ENCODE measurements at regions not wholly inside any gene's neighbourhood (a gene's known extent, or its start where the extent isn't known, plus 50 kb on each side); places are given as distances from the start of the nearest gene placed in this dataset.

- peaks cover 3% of the 10 kb centered on the region for H3K27me3 Mint-ChIP-seq (ENCODE audit: insufficient read depth, low read depth, poor library complexity)
- ATAC-seq (no peak), DNase-seq (ENCODE audit: low spot score) (no peak)
- TF ChIP-seq, protein P1, sequence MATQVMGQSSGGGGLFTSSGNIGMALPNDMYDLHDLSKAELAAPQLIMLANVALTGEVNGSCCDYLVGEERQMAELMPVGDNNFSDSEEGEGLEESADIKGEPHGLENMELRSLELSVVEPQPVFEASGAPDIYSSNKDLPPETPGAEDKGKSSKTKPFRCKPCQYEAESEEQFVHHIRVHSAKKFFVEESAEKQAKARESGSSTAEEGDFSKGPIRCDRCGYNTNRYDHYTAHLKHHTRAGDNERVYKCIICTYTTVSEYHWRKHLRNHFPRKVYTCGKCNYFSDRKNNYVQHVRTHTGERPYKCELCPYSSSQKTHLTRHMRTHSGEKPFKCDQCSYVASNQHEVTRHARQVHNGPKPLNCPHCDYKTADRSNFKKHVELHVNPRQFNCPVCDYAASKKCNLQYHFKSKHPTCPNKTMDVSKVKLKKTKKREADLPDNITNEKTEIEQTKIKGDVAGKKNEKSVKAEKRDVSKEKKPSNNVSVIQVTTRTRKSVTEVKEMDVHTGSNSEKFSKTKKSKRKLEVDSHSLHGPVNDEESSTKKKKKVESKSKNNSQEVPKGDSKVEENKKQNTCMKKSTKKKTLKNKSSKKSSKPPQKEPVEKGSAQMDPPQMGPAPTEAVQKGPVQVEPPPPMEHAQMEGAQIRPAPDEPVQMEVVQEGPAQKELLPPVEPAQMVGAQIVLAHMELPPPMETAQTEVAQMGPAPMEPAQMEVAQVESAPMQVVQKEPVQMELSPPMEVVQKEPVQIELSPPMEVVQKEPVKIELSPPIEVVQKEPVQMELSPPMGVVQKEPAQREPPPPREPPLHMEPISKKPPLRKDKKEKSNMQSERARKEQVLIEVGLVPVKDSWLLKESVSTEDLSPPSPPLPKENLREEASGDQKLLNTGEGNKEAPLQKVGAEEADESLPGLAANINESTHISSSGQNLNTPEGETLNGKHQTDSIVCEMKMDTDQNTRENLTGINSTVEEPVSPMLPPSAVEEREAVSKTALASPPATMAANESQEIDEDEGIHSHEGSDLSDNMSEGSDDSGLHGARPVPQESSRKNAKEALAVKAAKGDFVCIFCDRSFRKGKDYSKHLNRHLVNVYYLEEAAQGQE (IDR thresholded peaks at IDR 0.05; ENCODE audit: unreplicated experiment), result no peak
- TF ChIP-seq STAT1 (IDR thresholded peaks at IDR 0.05; ENCODE audit: unreplicated experiment) (no peak), CREB1 (CRISPR knock-in tag; IDR thresholded peaks at IDR 0.05; ENCODE audit: low read depth) (no peak), JUNB (IDR thresholded peaks at IDR 0.05; ENCODE audit: unreplicated experiment) (no peak), EZH2 (IDR thresholded peaks at IDR 0.05; ENCODE audit: low read depth, unreplicated experiment) (no peak), ZNF331 (CRISPR knock-in tag; IDR thresholded peaks at IDR 0.05; ENCODE audit: low read depth) (no peak), POLR2AphosphoS5 (IDR thresholded peaks at IDR 0.05; ENCODE audit: low read depth) (no peak), NANOG (IDR thresholded peaks at IDR 0.05; ENCODE audit: borderline replicate concordance) (no peak), ZNF114 (CRISPR knock-in tag; IDR thresholded peaks at IDR 0.05) (no peak), ETS1 (IDR thresholded peaks at IDR 0.05) (no peak), EZH2phosphoT487 (IDR thresholded peaks at IDR 0.05; ENCODE audit: unreplicated experiment) (no peak)
- TF ChIP-seq, protein P2, sequence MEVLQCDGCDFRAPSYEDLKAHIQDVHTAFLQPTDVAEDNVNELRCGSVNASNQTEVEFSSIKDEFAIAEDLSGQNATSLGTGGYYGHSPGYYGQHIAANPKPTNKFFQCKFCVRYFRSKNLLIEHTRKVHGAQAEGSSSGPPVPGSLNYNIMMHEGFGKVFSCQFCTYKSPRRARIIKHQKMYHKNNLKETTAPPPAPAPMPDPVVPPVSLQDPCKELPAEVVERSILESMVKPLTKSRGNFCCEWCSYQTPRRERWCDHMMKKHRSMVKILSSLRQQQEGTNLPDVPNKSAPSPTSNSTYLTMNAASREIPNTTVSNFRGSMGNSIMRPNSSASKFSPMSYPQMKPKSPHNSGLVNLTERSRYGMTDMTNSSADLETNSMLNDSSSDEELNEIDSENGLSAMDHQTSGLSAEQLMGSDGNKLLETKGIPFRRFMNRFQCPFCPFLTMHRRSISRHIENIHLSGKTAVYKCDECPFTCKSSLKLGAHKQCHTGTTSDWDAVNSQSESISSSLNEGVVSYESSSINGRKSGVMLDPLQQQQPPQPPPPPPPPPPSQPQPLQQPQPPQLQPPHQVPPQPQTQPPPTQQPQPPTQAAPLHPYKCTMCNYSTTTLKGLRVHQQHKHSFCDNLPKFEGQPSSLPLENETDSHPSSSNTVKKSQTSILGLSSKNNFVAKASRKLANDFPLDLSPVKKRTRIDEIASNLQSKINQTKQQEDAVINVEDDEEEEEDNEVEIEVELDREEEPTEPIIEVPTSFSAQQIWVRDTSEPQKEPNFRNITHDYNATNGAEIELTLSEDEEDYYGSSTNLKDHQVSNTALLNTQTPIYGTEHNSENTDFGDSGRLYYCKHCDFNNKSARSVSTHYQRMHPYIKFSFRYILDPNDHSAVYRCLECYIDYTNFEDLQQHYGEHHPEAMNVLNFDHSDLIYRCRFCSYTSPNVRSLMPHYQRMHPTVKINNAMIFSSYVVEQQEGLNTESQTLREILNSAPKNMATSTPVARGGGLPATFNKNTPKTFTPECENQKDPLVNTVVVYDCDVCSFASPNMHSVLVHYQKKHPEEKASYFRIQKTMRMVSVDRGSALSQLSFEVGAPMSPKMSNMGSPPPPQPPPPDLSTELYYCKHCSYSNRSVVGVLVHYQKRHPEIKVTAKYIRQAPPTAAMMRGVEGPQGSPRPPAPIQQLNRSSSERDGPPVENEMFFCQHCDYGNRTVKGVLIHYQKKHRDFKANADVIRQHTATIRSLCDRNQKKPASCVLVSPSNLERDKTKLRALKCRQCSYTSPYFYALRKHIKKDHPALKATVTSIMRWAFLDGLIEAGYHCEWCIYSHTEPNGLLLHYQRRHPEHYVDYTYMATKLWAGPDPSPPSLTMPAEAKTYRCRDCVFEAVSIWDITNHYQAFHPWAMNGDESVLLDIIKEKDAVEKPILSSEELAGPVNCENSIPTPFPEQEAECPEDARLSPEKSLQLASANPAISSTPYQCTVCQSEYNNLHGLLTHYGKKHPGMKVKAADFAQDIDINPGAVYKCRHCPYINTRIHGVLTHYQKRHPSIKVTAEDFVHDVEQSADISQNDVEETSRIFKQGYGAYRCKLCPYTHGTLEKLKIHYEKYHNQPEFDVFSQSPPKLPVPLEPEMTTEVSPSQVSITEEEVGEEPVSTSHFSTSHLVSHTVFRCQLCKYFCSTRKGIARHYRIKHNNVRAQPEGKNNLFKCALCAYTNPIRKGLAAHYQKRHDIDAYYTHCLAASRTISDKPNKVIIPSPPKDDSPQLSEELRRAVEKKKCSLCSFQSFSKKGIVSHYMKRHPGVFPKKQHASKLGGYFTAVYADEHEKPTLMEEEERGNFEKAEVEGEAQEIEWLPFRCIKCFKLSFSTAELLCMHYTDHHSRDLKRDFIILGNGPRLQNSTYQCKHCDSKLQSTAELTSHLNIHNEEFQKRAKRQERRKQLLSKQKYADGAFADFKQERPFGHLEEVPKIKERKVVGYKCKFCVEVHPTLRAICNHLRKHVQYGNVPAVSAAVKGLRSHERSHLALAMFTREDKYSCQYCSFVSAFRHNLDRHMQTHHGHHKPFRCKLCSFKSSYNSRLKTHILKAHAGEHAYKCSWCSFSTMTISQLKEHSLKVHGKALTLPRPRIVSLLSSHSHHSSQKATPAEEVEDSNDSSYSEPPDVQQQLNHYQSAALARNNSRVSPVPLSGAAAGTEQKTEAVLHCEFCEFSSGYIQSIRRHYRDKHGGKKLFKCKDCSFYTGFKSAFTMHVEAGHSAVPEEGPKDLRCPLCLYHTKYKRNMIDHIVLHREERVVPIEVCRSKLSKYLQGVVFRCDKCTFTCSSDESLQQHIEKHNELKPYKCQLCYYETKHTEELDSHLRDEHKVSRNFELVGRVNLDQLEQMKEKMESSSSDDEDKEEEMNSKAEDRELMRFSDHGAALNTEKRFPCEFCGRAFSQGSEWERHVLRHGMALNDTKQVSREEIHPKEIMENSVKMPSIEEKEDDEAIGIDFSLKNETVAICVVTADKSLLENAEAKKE (CRISPR knock-in tag; IDR thresholded peaks at IDR 0.05), result no peak
- TF ChIP-seq, protein P3, sequence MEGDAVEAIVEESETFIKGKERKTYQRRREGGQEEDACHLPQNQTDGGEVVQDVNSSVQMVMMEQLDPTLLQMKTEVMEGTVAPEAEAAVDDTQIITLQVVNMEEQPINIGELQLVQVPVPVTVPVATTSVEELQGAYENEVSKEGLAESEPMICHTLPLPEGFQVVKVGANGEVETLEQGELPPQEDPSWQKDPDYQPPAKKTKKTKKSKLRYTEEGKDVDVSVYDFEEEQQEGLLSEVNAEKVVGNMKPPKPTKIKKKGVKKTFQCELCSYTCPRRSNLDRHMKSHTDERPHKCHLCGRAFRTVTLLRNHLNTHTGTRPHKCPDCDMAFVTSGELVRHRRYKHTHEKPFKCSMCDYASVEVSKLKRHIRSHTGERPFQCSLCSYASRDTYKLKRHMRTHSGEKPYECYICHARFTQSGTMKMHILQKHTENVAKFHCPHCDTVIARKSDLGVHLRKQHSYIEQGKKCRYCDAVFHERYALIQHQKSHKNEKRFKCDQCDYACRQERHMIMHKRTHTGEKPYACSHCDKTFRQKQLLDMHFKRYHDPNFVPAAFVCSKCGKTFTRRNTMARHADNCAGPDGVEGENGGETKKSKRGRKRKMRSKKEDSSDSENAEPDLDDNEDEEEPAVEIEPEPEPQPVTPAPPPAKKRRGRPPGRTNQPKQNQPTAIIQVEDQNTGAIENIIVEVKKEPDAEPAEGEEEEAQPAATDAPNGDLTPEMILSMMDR (conservative IDR thresholded peaks at IDR 0.05; ENCODE audit: low read depth in 2 of 2), result no peak
- H3K4me3 ChIP-seq, result no peak overlapping the region
- H3K4me1 Mint-ChIP-seq, result no peaks in the 10 kb centered on the region
- no peak overlapping the region for H2AFZ ChIP-seq
- no peak overlapping the region for H3K4me2 ChIP-seq
- H3K27ac ChIP-seq (ENCODE audit: low read depth), result no peak overlapping the region
- H3K27ac Mint-ChIP-seq, result no peak overlapping the region
- H3K27me3 ChIP-seq (ENCODE audit: insufficient read depth), result no peaks in the 10 kb centered on the region
- peaks cover 6% of the 10 kb centered on the region; the same call in 2 of the 3 replicates for H3K36me3 Mint-ChIP-seq (ENCODE audit: low read depth)
- no peaks in the 10 kb centered on the region for H4K20me1 ChIP-seq (replicated peaks; ENCODE audit: insufficient read depth)
- no peaks in the 10 kb centered on the region for H3K4me1 ChIP-seq (ENCODE audit: insufficient read depth)
- no peaks in the 10 kb centered on the region for H3K36me3 ChIP-seq (ENCODE audit: insufficient read depth)
- H3K79me2 ChIP-seq (replicated peaks; ENCODE audit: insufficient read depth), result no peaks in the 10 kb centered on the region
- no peak overlapping the region for H3K4me3 Mint-ChIP-seq
- no peaks in the 10 kb centered on the region for H3K9me2 ChIP-seq (ENCODE audit: insufficient read depth)
- H3F3A ChIP-seq (replicated peaks; ENCODE audit: low read depth), result no peaks in the 10 kb centered on the region
- peaks cover 28% of the 10 kb centered on the region for H3K9me3 Mint-ChIP-seq
Measured at GRCh38 chr10:31170636-31171035, 139.0 kb upstream of the ZNF438 start.
